ENCODE measurements at regions not wholly inside any gene's neighbourhood (a gene's known extent, or its start where the extent isn't known, plus 50 kb on each side); places are given as distances from the start of the nearest gene placed in this dataset.

GRCh38 chr4:153987291-153987690 is 198.4 kb upstream of the SFRP2 start:
- ChIA-PET POLR2A (ENCODE audit: low non-redundant PET) (no interaction called here), CTCF (no interaction called here)
- Histone ChIP-seq H3K4me1 (ENCODE audit: insufficient read depth, low read length, poor library complexity, severe bottlenecking) (no peaks in the 10 kb centered on the region), H3K36me3 (ENCODE audit: insufficient read depth, low read length, poor library complexity, severe bottlenecking) (no peaks in the 10 kb centered on the region), H3K4me3 (ENCODE audit: low read depth, low read length, poor library complexity, severe bottlenecking) (no peak overlapping the region), H3K9me3 (ENCODE audit: low read depth, low read length, poor library complexity, severe bottlenecking) (no peaks in the 10 kb centered on the region), H3K27me3 (replicated peaks; ENCODE audit: insufficient read depth, low read depth, low read length, poor library complexity) (no peaks in the 10 kb centered on the region), H3K27ac (ENCODE audit: low read depth, low read length, poor library complexity, severe bottlenecking) (no peak overlapping the region)
- no TSS peak for BruUV-seq (replicated peaks)
- intact Hi-C loops (cut with micrococcal nuclease; ENCODE audit: unreplicated experiment) = no loop called here
- no peak for TF ChIP-seq EZH2 (IDR thresholded peaks at IDR 0.05; ENCODE audit: borderline replicate concordance, low read depth, low read length, poor library complexity, severe bottlenecking)
- TF ChIP-seq CTCF (conservative IDR thresholded peaks at IDR 0.05; ENCODE audit: low read depth, low read length) = no peak
- no peak for DNase-seq (ENCODE audit: low spot score)

GRCh38 chr4:153976954-153977353 is 188.1 kb upstream of the SFRP2 start:
- no peak overlapping the region for H3K27ac ChIP-seq (ENCODE audit: low read depth, low read length, poor library complexity, severe bottlenecking)
- H3K27me3 ChIP-seq (replicated peaks; ENCODE audit: insufficient read depth, low read depth, low read length, poor library complexity) = no peaks in the 10 kb centered on the region
- no peak for DNase-seq (ENCODE audit: low spot score)
- no peaks in the 10 kb centered on the region for H3K9me3 ChIP-seq (ENCODE audit: low read depth, low read length, poor library complexity, severe bottlenecking)
- no peaks in the 10 kb centered on the region for H3K36me3 ChIP-seq (ENCODE audit: insufficient read depth, low read length, poor library complexity, severe bottlenecking)
- H3K4me1 ChIP-seq (ENCODE audit: insufficient read depth, low read length, poor library complexity, severe bottlenecking) = no peaks in the 10 kb centered on the region
- ChIA-PET POLR2A (ENCODE audit: low non-redundant PET) (no interaction called here), CTCF (no interaction called here)
- BruUV-seq (replicated peaks) = no TSS peak
- intact Hi-C loops (cut with micrococcal nuclease; ENCODE audit: unreplicated experiment) = no loop called here
- H3K4me3 ChIP-seq (ENCODE audit: low read depth, low read length, poor library complexity, severe bottlenecking) = no peak overlapping the region
- no peak for TF ChIP-seq EZH2 (IDR thresholded peaks at IDR 0.05; ENCODE audit: borderline replicate concordance, low read depth, low read length, poor library complexity, severe bottlenecking)
- no peak for TF ChIP-seq CTCF (conservative IDR thresholded peaks at IDR 0.05; ENCODE audit: low read depth, low read length)

- intact Hi-C loops (cut with micrococcal nuclease; ENCODE audit: unreplicated experiment) = no loop called here
- no TSS peak for BruUV-seq (replicated peaks)
- no peak overlapping the region for H3K4me3 ChIP-seq (ENCODE audit: low read depth, low read length, poor library complexity, severe bottlenecking)
- TF ChIP-seq CTCF (conservative IDR thresholded peaks at IDR 0.05; ENCODE audit: low read depth, low read length) (no peak), EZH2 (IDR thresholded peaks at IDR 0.05; ENCODE audit: borderline replicate concordance, low read depth, low read length, poor library complexity, severe bottlenecking) (no peak)
- H3K4me1 ChIP-seq (ENCODE audit: insufficient read depth, low read length, poor library complexity, severe bottlenecking) = no peaks in the 10 kb centered on the region
- no peaks in the 10 kb centered on the region for H3K9me3 ChIP-seq (ENCODE audit: low read depth, low read length, poor library complexity, severe bottlenecking)
- no peaks in the 10 kb centered on the region for H3K27me3 ChIP-seq (replicated peaks; ENCODE audit: insufficient read depth, low read depth, low read length, poor library complexity)
- ChIA-PET CTCF (no interaction called here), POLR2A (ENCODE audit: low non-redundant PET) (no interaction called here)
- DNase-seq (ENCODE audit: low spot score) = no peak
- H3K27ac ChIP-seq (ENCODE audit: low read depth, low read length, poor library complexity, severe bottlenecking) = no peak overlapping the region
- H3K36me3 ChIP-seq (ENCODE audit: insufficient read depth, low read length, poor library complexity, severe bottlenecking) = no peaks in the 10 kb centered on the region
Measured at GRCh38 chr4:153974452-153974851, 185.6 kb upstream of the SFRP2 start.
